ENCODE measurements at regions not wholly inside any gene's neighbourhood (a gene's known extent, or its start where the extent isn't known, plus 50 kb on each side); places are given as distances from the start of the nearest gene placed in this dataset.
"Not testable (repeated sequence)": the region's sequence is repeated elsewhere in the genome, so short reads cannot be mapped to it uniquely, and the experiment has no call there.

DNA sequence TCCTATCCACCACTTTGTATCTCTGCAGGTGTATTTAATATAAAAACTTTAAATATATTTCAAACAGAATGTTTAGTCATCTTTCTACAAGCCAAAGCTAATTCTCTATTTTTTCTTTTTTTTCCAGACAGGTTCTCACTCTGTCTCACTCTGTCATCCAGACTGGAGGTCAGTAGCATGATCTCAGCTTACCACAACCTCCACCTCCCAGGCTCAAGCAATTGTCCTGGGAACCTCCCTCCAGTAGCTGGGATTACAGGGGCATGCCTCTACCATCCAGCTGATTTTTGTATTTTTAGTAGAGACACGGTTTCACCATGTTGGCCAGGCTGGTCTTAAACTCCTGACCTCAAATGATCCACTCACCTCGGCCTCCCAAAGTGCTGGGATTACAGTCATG is 202.6 kb downstream of the VGLL3 start:
- H3K36me3 Mint-ChIP-seq (ENCODE audit: low read depth): no peaks in the 10 kb centered on the region
- H3K4me1 Mint-ChIP-seq (ENCODE audit: low read depth): no peaks in the 10 kb centered on the region
- no peaks in the 10 kb centered on the region for H3K27me3 Mint-ChIP-seq (ENCODE audit: insufficient read depth)
- no peak overlapping the region for H3K4me3 Mint-ChIP-seq
- no peaks in the 10 kb centered on the region for H3K9me3 Mint-ChIP-seq
- no peak for DNase-seq (ENCODE audit: low spot score)
- intact Hi-C loops (cut with micrococcal nuclease): no loop called here
- no peak overlapping the region for H3K27ac Mint-ChIP-seq

- H3K4me1 Mint-ChIP-seq (ENCODE audit: low read depth): no peaks in the 10 kb centered on the region
- no peak overlapping the region for H3K27ac Mint-ChIP-seq
- no peak for DNase-seq (ENCODE audit: low spot score)
- no peaks in the 10 kb centered on the region for H3K36me3 Mint-ChIP-seq (ENCODE audit: low read depth)
- no peaks in the 10 kb centered on the region for H3K9me3 Mint-ChIP-seq
- intact Hi-C loops (cut with micrococcal nuclease): no loop called here
- H3K27me3 Mint-ChIP-seq (ENCODE audit: insufficient read depth): no peaks in the 10 kb centered on the region
- H3K4me3 Mint-ChIP-seq: no peak overlapping the region
These were observed 203.9 kb downstream of the VGLL3 start for GRCh38 chr3:86787091-86787490.

DNA sequence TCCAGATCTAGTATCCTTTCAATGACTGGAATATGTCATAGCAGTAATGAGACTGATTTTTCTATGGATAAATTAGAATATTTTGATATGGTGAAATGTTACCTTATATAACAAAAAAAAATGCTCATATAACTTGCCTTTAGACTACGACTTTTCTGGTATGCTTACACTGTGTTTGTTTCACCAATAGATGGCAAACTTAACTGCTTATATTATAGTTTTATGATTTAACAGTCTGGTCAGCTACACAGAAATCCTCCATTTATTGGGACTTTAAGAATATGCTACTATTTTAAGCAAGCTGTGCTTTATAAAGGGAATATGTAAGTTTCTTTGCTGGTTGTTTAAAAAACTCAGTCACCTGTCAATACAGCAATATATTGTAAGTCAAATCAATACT is 205.6 kb downstream of the VGLL3 start:
- H3K4me3 Mint-ChIP-seq: no peak overlapping the region
- intact Hi-C loops (cut with micrococcal nuclease): no loop called here
- H3K27me3 Mint-ChIP-seq (ENCODE audit: insufficient read depth): no peaks in the 10 kb centered on the region
- no peak for DNase-seq (ENCODE audit: low spot score)
- H3K9me3 Mint-ChIP-seq: no peaks in the 10 kb centered on the region
- H3K27ac Mint-ChIP-seq: no peak overlapping the region
- H3K36me3 Mint-ChIP-seq (ENCODE audit: low read depth): no peaks in the 10 kb centered on the region
- H3K4me1 Mint-ChIP-seq (ENCODE audit: low read depth): no peaks in the 10 kb centered on the region

DNA sequence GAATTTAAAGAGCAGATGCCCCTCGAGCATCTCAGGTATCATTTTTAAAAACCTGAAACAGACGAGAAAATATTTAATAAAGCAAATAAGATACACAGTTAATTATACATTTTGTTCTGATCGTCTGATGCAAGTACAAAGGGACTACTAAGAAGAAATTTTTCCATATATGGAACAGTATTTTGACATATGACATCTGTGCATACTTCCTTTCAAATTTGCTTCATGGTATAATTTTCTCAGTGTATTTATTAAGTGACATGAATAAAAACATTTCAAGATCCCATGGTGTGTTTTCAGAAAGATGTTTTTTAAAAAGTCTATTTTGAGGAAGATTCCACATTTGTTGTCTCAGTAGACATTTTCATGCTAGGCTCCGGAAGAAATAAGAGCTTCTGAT is 208.1 kb downstream of the VGLL3 start:
- DNase-seq (ENCODE audit: low spot score): no peak
- no peaks in the 10 kb centered on the region for H3K4me1 Mint-ChIP-seq (ENCODE audit: low read depth)
- H3K27ac Mint-ChIP-seq: no peak overlapping the region
- intact Hi-C loops (cut with micrococcal nuclease): no loop called here
- H3K4me3 Mint-ChIP-seq: no peak overlapping the region
- H3K36me3 Mint-ChIP-seq (ENCODE audit: low read depth): no peaks in the 10 kb centered on the region
- no peaks in the 10 kb centered on the region for H3K9me3 Mint-ChIP-seq
- H3K27me3 Mint-ChIP-seq (ENCODE audit: insufficient read depth): no peaks in the 10 kb centered on the region

- Mint-ChIP-seq H3K27me3 (ENCODE audit: insufficient read depth) (no peaks in the 10 kb centered on the region), H3K4me1 (ENCODE audit: low read depth) (no peaks in the 10 kb centered on the region), H3K9me3 (no peaks in the 10 kb centered on the region), H3K36me3 (ENCODE audit: low read depth) (no peaks in the 10 kb centered on the region), H3K4me3 (no peak overlapping the region), H3K27ac (no peak overlapping the region)
- DNase-seq (ENCODE audit: low spot score): no peak
- intact Hi-C loops (cut with micrococcal nuclease): no loop called here
These were observed 208.7 kb downstream of the VGLL3 start for GRCh38 chr3:86782286-86782685.

DNA sequence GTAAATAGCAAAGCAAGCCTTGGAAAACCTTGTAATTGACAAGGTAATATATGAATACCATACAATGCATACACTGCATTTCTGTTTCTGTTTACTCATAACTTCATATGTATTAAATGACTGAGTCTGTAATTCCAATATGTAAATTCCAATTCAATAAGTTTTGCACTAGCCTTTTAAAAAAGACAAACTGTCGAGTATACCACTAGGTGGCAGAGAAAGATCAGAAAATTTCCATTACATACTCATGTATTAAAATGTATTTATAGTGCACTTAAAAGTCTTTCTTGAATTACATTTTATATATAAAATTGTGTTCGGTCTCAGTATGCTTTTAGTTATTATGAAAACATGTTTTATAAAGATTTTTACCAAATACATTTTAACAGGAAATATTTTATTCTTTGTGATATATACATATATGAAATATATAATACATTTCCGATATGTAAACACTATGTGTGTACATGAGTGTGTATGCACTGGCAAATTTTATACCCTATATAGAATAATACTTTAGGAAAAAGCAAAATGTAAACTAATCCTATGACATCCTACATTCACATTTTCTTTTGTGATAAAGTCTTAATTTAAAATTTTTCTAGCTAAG is 216.8 kb downstream of the VGLL3 start:
- H3K36me3 Mint-ChIP-seq (ENCODE audit: low read depth): no peaks in the 10 kb centered on the region
- no peaks in the 10 kb centered on the region for H3K27me3 Mint-ChIP-seq (ENCODE audit: insufficient read depth)
- no peaks in the 10 kb centered on the region for H3K9me3 Mint-ChIP-seq
- H3K4me1 Mint-ChIP-seq (ENCODE audit: low read depth): no peaks in the 10 kb centered on the region
- no peak for DNase-seq (ENCODE audit: low spot score)
- H3K27ac Mint-ChIP-seq: no peak overlapping the region
- H3K4me3 Mint-ChIP-seq: no peak overlapping the region
- intact Hi-C loops (cut with micrococcal nuclease): loop anchor here (1.0 to 5.0 kb wide), 3 partner anchors 213 to 394 kb away; no protein-coding TSS in a partner anchor

DNA sequence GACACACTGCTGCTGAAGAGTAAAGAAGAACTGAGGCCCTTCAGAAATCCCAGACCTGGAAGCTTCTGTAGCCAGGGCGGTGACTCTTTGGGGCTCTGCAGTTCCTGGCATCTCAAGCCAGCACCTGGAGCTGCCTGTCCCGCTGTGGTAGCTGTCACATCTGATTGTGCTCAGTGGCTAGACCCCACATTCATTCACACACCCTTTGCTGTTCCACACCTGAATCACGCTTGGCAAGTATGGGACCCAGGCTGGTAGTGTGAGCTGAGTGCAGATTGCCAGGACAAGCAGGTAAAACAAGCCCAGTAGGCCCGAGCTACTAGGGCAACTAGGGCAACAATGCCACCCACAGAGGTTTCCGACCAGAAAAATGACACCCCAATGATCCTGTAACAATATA is 218.2 kb downstream of the VGLL3 start:
- intact Hi-C loops (cut with micrococcal nuclease): loop anchor here (5.0 kb wide), 1 partner anchor 215 kb away; no protein-coding TSS in a partner anchor
- H3K9me3 Mint-ChIP-seq: no peaks in the 10 kb centered on the region

GRCh38 chr3:86771741-86772512 is 219.0 kb downstream of the VGLL3 start:
- intact Hi-C loops (cut with micrococcal nuclease): loop anchor here (5.0 kb wide), 1 partner anchor 215 kb away; no protein-coding TSS in a partner anchor
- DNase-seq (ENCODE audit: low spot score): no peak
- Mint-ChIP-seq H3K36me3 (ENCODE audit: low read depth) (no peaks in the 10 kb centered on the region), H3K27me3 (ENCODE audit: insufficient read depth) (no peaks in the 10 kb centered on the region), H3K27ac (no peak overlapping the region), H3K9me3 (no peaks in the 10 kb centered on the region), H3K4me1 (ENCODE audit: low read depth) (no peaks in the 10 kb centered on the region), H3K4me3 (no peak overlapping the region)

More for the DNA sequence above, 218.2 kb downstream of the VGLL3 start:
- no peak overlapping the region for H3K4me3 Mint-ChIP-seq
- DNase-seq (ENCODE audit: low spot score): no peak
- H3K27ac Mint-ChIP-seq: no peak overlapping the region
- no peaks in the 10 kb centered on the region for H3K36me3 Mint-ChIP-seq (ENCODE audit: low read depth)
- no peaks in the 10 kb centered on the region for H3K4me1 Mint-ChIP-seq (ENCODE audit: low read depth)
- no peaks in the 10 kb centered on the region for H3K27me3 Mint-ChIP-seq (ENCODE audit: insufficient read depth)

- Mint-ChIP-seq H3K9me3 (no peaks in the 10 kb centered on the region), H3K27ac (no peak overlapping the region), H3K36me3 (ENCODE audit: low read depth) (no peaks in the 10 kb centered on the region), H3K4me3 (no peak overlapping the region), H3K27me3 (ENCODE audit: insufficient read depth) (no peaks in the 10 kb centered on the region), H3K4me1 (ENCODE audit: low read depth) (no peaks in the 10 kb centered on the region)
- no peak for DNase-seq (ENCODE audit: low spot score)
- intact Hi-C loops (cut with micrococcal nuclease): no loop called here
These were observed 224.6 kb downstream of the VGLL3 start for GRCh38 chr3:86766331-86766730.

GRCh38 chr3:86757322-86758179 is 233.4 kb downstream of the VGLL3 start:
- H3K4me1 Mint-ChIP-seq (ENCODE audit: low read depth); H3K27ac Mint-ChIP-seq; DNase-seq (ENCODE audit: low spot score); H3K4me3 Mint-ChIP-seq; H3K9me3 Mint-ChIP-seq; H3K36me3 Mint-ChIP-seq (ENCODE audit: low read depth); intact Hi-C loops (cut with micrococcal nuclease); H3K27me3 Mint-ChIP-seq (ENCODE audit: insufficient read depth): not testable (repeated sequence)

GRCh38 chr3:86748015-86748414 is 242.9 kb downstream of the VGLL3 start:
- Mint-ChIP-seq H3K9me3 (peaks cover 3% of the 10 kb centered on the region), H3K4me3 (no peak overlapping the region), H3K27ac (no peak overlapping the region), H3K4me1 (ENCODE audit: low read depth) (no peaks in the 10 kb centered on the region), H3K36me3 (ENCODE audit: low read depth) (no peaks in the 10 kb centered on the region), H3K27me3 (ENCODE audit: insufficient read depth) (no peaks in the 10 kb centered on the region)
- intact Hi-C loops (cut with micrococcal nuclease): no loop called here
- no peak for DNase-seq (ENCODE audit: low spot score)

DNA sequence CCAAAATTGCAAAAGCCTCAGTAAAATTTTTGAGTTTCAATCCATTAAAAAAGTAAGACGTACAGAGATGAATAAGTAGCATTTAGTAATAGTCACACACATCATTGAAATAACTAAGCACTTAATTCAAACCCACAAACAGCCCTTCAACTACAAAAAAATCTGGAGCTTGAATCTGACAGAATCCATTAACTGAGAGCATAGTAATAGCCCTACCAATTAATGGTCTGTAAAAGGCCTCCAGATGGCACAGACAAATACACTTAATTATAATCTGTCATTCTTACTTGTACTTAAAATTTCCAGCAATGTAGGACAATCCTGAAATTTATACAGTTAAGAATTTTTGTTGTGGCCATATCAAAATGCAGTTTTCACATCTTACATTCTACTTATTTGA is 246.9 kb downstream of the VGLL3 start:
- no peaks in the 10 kb centered on the region for H3K36me3 Mint-ChIP-seq (ENCODE audit: low read depth)
- no peak overlapping the region for H3K27ac Mint-ChIP-seq
- H3K27me3 Mint-ChIP-seq (ENCODE audit: insufficient read depth): no peaks in the 10 kb centered on the region
- H3K4me3 Mint-ChIP-seq: no peak overlapping the region
- intact Hi-C loops (cut with micrococcal nuclease): no loop called here
- H3K4me1 Mint-ChIP-seq (ENCODE audit: low read depth): no peaks in the 10 kb centered on the region
- no peak for DNase-seq (ENCODE audit: low spot score)
- H3K9me3 Mint-ChIP-seq: peaks cover 3% of the 10 kb centered on the region

DNA sequence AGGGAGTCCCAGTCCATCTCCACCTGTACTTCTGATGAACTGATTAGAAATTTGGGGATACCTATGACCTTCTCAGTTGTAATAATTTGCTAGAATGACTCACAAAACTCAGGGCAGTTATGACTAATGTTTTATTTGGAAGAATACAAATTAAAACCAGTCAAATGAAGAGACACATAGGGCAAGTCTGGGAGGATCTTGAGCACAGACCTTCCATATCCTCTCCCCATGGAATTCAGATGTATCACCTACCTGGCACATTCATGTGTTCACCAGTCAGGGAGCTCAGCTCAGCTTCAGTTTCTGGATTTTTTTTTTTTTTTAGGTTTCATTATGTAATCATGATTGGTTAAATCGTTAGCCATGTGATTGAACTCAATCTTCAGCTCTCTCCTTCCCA is 247.7 kb downstream of the VGLL3 start:
- Mint-ChIP-seq H3K4me3 (no peak overlapping the region), H3K36me3 (ENCODE audit: low read depth) (no peaks in the 10 kb centered on the region), H3K4me1 (ENCODE audit: low read depth) (no peaks in the 10 kb centered on the region), H3K27me3 (ENCODE audit: insufficient read depth) (no peaks in the 10 kb centered on the region), H3K27ac (no peak overlapping the region), H3K9me3 (peaks cover 3% of the 10 kb centered on the region)
- intact Hi-C loops (cut with micrococcal nuclease): no loop called here
- no peak for DNase-seq (ENCODE audit: low spot score)

Measured in activated T-helper 1 cell treated with anti-CD3 and anti-CD28 coated beads, Interleukin-12 subunit alpha, Interleukin-12 subunit beta, Interleukin-2, Interleukin-4 antibody, amounts not matched to agents 30 ng/mL and 10 ng/mL and 1 ng/mL, durations not matched to agents 14 hours and 24 hours and 36 hours (primary cell).